T-cell (primary cell): ENCODE measurements at regions not wholly inside any gene's neighbourhood (a gene's known extent, or its start where the extent isn't known, plus 50 kb on each side); places are given as distances from the start of the nearest gene placed in this dataset.

Experiments used
- ATAC-seq, 4 experiments: fragments of 200-7000 bp in 3 of 4; fragments of 150-1000 bp in 1 of 4; cut with Tn5 transposase; replicated peaks in 1 of 4; 1 replicate in 3 of 4; 2 replicates in 1 of 4; pipeline ENCODE4 v1.10.0; 2021; ENCODE audit warnings: moderate library complexity in 3 of 4, mild to moderate bottlenecking in 2 of 4, moderate number of reproducible peaks in 1 of 4
- CTCF ChIA-PET, 2 donors: fragments of 300-600 bp; sonication (Branson Sonifier 250); formaldehyde crosslinking; loops; one replicate each; lab custom pipeline; 2022; ENCODE audit warnings: antibody characterized with exemption in 2 of 2; lab: Charles Lee
- POLR2A ChIA-PET, 2 donors: fragments of 300-600 bp; sonication (Branson Sonifier 250); formaldehyde crosslinking; loops; one replicate each; lab custom pipeline; 2022; ENCODE audit warnings: antibody characterized with exemption in 2 of 2; lab: Charles Lee
- DNase-seq, 35 experiments: peaks; one replicate each; pipeline versions ENCODE4 v3.0.0 to v3.0.0-alpha.2; 2013 to 2023
- H3K27ac ChIP-seq: one replicate; pipeline ENCODE4 v1.5.1; 2013; ENCODE audit warnings: low read length
- H3K27me3 ChIP-seq, 2 experiments: replicated peaks in 1 of 2; 1 replicate in 1 of 2; 2 replicates in 1 of 2; pipeline versions ENCODE4 v1.6.1 to v1.7.0; 2013; ENCODE audit warnings: low read length in 1 of 2, mixed read lengths in 1 of 2; ENCODE audit not compliant: control insufficient read depth in 2 of 2, insufficient read depth in 2 of 2; ENCODE audit errors: extremely low read depth in 1 of 2
- H3K36me3 ChIP-seq, 2 donors: 1 replicate in 1 of 2; 2 replicates in 1 of 2; pipeline versions ENCODE4 v1.6.1 to v1.7.0; 2013; ENCODE audit warnings: low read length in 1 of 2; ENCODE audit not compliant: control insufficient read depth in 2 of 2, insufficient read depth in 1 of 2; ENCODE audit errors: extremely low read depth in 1 of 2
- H3K4me1 ChIP-seq, 2 experiments: 1 replicate in 1 of 2; 2 replicates in 1 of 2; pipeline versions ENCODE4 v1.6.1 to v1.7.0; 2013; ENCODE audit warnings: low read length in 2 of 2, mixed read lengths in 1 of 2; ENCODE audit not compliant: insufficient read depth in 2 of 2, control insufficient read depth in 1 of 2; ENCODE audit errors: extremely low read depth in 1 of 2
- H3K4me3 ChIP-seq, 2 donors: 1 replicate in 1 of 2; 2 replicates in 1 of 2; pipeline versions ENCODE4 v1.5.1 to v1.7.0; 2013; ENCODE audit warnings: mild to moderate bottlenecking in 2 of 2, low read length in 1 of 2, moderate library complexity in 1 of 2; ENCODE audit not compliant: control insufficient read depth in 1 of 2; ENCODE audit errors: extremely low read depth in 1 of 2
- H3K9me3 ChIP-seq: 2 replicates; pipeline ENCODE4 v1.7.0; 2013
- H3K27ac Mint-ChIP-seq, 2 donors: one replicate each; pipeline ENCODE4 v1.8.0; 2020 to 2021; ENCODE audit warnings: mild to moderate bottlenecking in 2 of 2, mixed read lengths in 2 of 2
- H3K27me3 Mint-ChIP-seq, 2 donors: one replicate each; pipeline ENCODE4 v1.8.0; 2021 to 2022; ENCODE audit warnings: mixed read lengths in 2 of 2
- H3K36me3 Mint-ChIP-seq: one replicate; pipeline ENCODE4 v1.8.0; 2021; ENCODE audit warnings: mixed read lengths
- H3K4me1 Mint-ChIP-seq, 3 donors: one replicate each; pipeline ENCODE4 v1.8.0; 2020 to 2022; ENCODE audit warnings: mixed read lengths in 3 of 3, mild to moderate bottlenecking in 1 of 3
- H3K4me3 Mint-ChIP-seq, 3 donors: one replicate each; pipeline ENCODE4 v1.8.0; 2020 to 2022; ENCODE audit warnings: mild to moderate bottlenecking in 3 of 3, mixed read lengths in 3 of 3, moderate library complexity in 3 of 3
- H3K9me3 Mint-ChIP-seq, 3 donors: one replicate each; pipeline ENCODE4 v1.8.0; 2020 to 2022; ENCODE audit warnings: mixed read lengths in 3 of 3
- WGBS: methylation state at CpG from one replicate; pipeline ENCODE4 v1.1.5; 2013; ENCODE audit warnings: missing lambda C conversion rate; ENCODE audit not compliant: insufficient coverage; 5-methylcytosine and 5-hydroxymethylcytosine counted together

- WGBS = 80% methylated on average over 1 of the region's 7 CpGs
- no peaks in the 10 kb centered on the region for H3K4me1 Mint-ChIP-seq
- no peaks in the 10 kb centered on the region for H3K36me3 Mint-ChIP-seq
- no peak for ATAC-seq
- Histone ChIP-seq H3K9me3 (no peaks in the 10 kb centered on the region), H3K27me3 (no peaks in the 10 kb centered on the region), H3K4me1 (no peaks in the 10 kb centered on the region), H3K4me3 (no peak overlapping the region), H3K27ac (no peak overlapping the region), H3K36me3 (no peaks in the 10 kb centered on the region)
- H3K9me3 Mint-ChIP-seq = no peaks in the 10 kb centered on the region
- no peaks in the 10 kb centered on the region for H3K27me3 Mint-ChIP-seq
- CTCF ChIA-PET = no interaction called here
- DNase-seq = no peak
- no peak overlapping the region for H3K4me3 Mint-ChIP-seq
- POLR2A ChIA-PET = interaction anchor here in 1 of 2 donors (0.6 kb wide), 1 partner anchor 123 kb away, joined by 3 read pairs; no protein-coding TSS in a partner anchor
- H3K27ac Mint-ChIP-seq = no peak overlapping the region
These were observed 120.3 kb downstream of the ZBTB18 start for GRCh38 chr1:244171241-244171985.

GRCh38 chr1:244173240-244173639, 122.2 kb downstream of the ZBTB18 start:
- Mint-ChIP-seq H3K27ac (no peak overlapping the region), H3K4me1 (no peaks in the 10 kb centered on the region), H3K4me3 (no peak overlapping the region), H3K9me3 (no peaks in the 10 kb centered on the region), H3K27me3 (peaks cover 0 to 1% of the 10 kb centered on the region in 2 donors), H3K36me3 (no peaks in the 10 kb centered on the region)
- Histone ChIP-seq H3K27me3 (no peaks in the 10 kb centered on the region), H3K4me1 (no peaks in the 10 kb centered on the region), H3K4me3 (no peak overlapping the region), H3K36me3 (no peaks in the 10 kb centered on the region), H3K9me3 (no peaks in the 10 kb centered on the region), H3K27ac (no peak overlapping the region)
- DNase-seq (no peak), ATAC-seq (no peak)
- ChIA-PET POLR2A (no interaction called here), CTCF (no interaction called here)
- WGBS = 80% methylated on average over 1 of the region's 4 CpGs

- H3K27ac Mint-ChIP-seq = no peak overlapping the region
- Histone ChIP-seq H3K27me3 (no peaks in the 10 kb centered on the region), H3K4me1 (no peaks in the 10 kb centered on the region), H3K4me3 (no peak overlapping the region), H3K9me3 (no peaks in the 10 kb centered on the region), H3K27ac (no peak overlapping the region), H3K36me3 (no peaks in the 10 kb centered on the region)
- ChIA-PET POLR2A (no interaction called here), CTCF (no interaction called here)
- no peak overlapping the region for H3K4me3 Mint-ChIP-seq
- WGBS = 95% methylated on average over 4 of the region's 6 CpGs
- ATAC-seq (no peak), DNase-seq (no peak)
- H3K27me3 Mint-ChIP-seq = peaks cover 0 to 1% of the 10 kb centered on the region in 2 donors
- no peaks in the 10 kb centered on the region for H3K4me1 Mint-ChIP-seq
- no peaks in the 10 kb centered on the region for H3K36me3 Mint-ChIP-seq
- no peaks in the 10 kb centered on the region for H3K9me3 Mint-ChIP-seq
These were observed 122.7 kb downstream of the ZBTB18 start for GRCh38 chr1:244173769-244174168.

GRCh38 chr1:244174922-244175521, 123.9 kb downstream of the ZBTB18 start:
- Histone ChIP-seq H3K9me3 (no peaks in the 10 kb centered on the region), H3K27me3 (no peaks in the 10 kb centered on the region), H3K4me1 (no peaks in the 10 kb centered on the region), H3K27ac (no peak overlapping the region), H3K4me3 (no peak overlapping the region), H3K36me3 (no peaks in the 10 kb centered on the region)
- Mint-ChIP-seq H3K36me3 (no peaks in the 10 kb centered on the region), H3K4me3 (no peak overlapping the region), H3K4me1 (no peaks in the 10 kb centered on the region), H3K9me3 (no peaks in the 10 kb centered on the region), H3K27me3 (peaks cover 0 to 1% of the 10 kb centered on the region in 2 donors), H3K27ac (no peak overlapping the region)
- ChIA-PET CTCF (no interaction called here), POLR2A (no interaction called here)
- no CpG with 5 or more reads among the region's 3 CpGs for WGBS
- DNase-seq = no peak
- ATAC-seq = no peak

GRCh38 chr1:244176201-244176600, 125.1 kb downstream of the ZBTB18 start:
- CTCF ChIA-PET = no interaction called here
- Histone ChIP-seq H3K9me3 (no peaks in the 10 kb centered on the region), H3K4me1 (no peaks in the 10 kb centered on the region), H3K27me3 (no peaks in the 10 kb centered on the region), H3K36me3 (no peaks in the 10 kb centered on the region), H3K27ac (no peak overlapping the region), H3K4me3 (no peak overlapping the region)
- DNase-seq (no peak), ATAC-seq (no peak)
- no peak overlapping the region for H3K4me3 Mint-ChIP-seq
- WGBS = no CpG with 5 or more reads among the region's 3 CpGs
- H3K27ac Mint-ChIP-seq = no peak overlapping the region
- POLR2A ChIA-PET = no interaction called here
- H3K9me3 Mint-ChIP-seq = no peaks in the 10 kb centered on the region
- H3K27me3 Mint-ChIP-seq = peaks cover 0 to 1% of the 10 kb centered on the region in 2 donors
- H3K36me3 Mint-ChIP-seq = no peaks in the 10 kb centered on the region
- H3K4me1 Mint-ChIP-seq = no peaks in the 10 kb centered on the region

- Mint-ChIP-seq H3K27me3 (peaks cover 0 to 1% of the 10 kb centered on the region in 2 donors), H3K27ac (no peak overlapping the region), H3K9me3 (no peaks in the 10 kb centered on the region), H3K4me1 (no peaks in the 10 kb centered on the region), H3K4me3 (no peak overlapping the region), H3K36me3 (no peaks in the 10 kb centered on the region)
- ATAC-seq = no peak
- H3K4me1 ChIP-seq = no peaks in the 10 kb centered on the region
- no peak overlapping the region for H3K27ac ChIP-seq
- POLR2A ChIA-PET = no interaction called here
- WGBS = 66% methylated on average over 2 of the region's 3 CpGs
- DNase-seq = no peak
- H3K9me3 ChIP-seq = no peaks in the 10 kb centered on the region
- H3K4me3 ChIP-seq = no peak overlapping the region
- CTCF ChIA-PET = no interaction called here
- H3K36me3 ChIP-seq = no peaks in the 10 kb centered on the region
- peaks cover 0 to 3% of the 10 kb centered on the region in 2 experiments for H3K27me3 ChIP-seq
These were observed 129.2 kb downstream of the ZBTB18 start for GRCh38 chr1:244180256-244180655.
